ENCODE measurements at regions not wholly inside any gene's neighbourhood (a gene's known extent, or its start where the extent isn't known, plus 50 kb on each side); places are given as distances from the start of the nearest gene placed in this dataset.
"Not testable (repeated sequence)": the region's sequence is repeated elsewhere in the genome, so short reads cannot be mapped to it uniquely, and the experiment has no call there.

- peaks cover 0 to 7% (median 5%) of the 10 kb centered on the region in 3 donors for H3K27me3 Mint-ChIP-seq
- no peak overlapping the region for H3K27ac Mint-ChIP-seq
- H3K36me3 Mint-ChIP-seq, result no peaks in the 10 kb centered on the region
- peak overlapping the region in 1 of 8 donors; percentile 36 for H3K4me3 Mint-ChIP-seq
- ATAC-seq (ENCODE audit: low read depth in 2 of 2) (no peak), DNase-seq (no peak)
- peaks cover 0 to 5% (median 0%) of the 10 kb centered on the region in 3 donors for H3K4me1 Mint-ChIP-seq
- H3K9me3 Mint-ChIP-seq, result peaks cover 1 to 11% (median 2%) of the 10 kb centered on the region in 7 donors
These were observed 419.2 kb downstream of the BUD13 start for GRCh38 chr11:116353589-116353988.

- ATAC-seq (ENCODE audit: low read depth in 2 of 2) (no peak), DNase-seq (no peak)
- Mint-ChIP-seq H3K27ac (no peak overlapping the region), H3K4me3 (no peak overlapping the region), H3K9me3 (peaks cover 3 to 17% (median 7%) of the 10 kb centered on the region in 7 donors), H3K27me3 (peaks cover 0 to 7% (median 5%) of the 10 kb centered on the region in 3 donors), H3K4me1 (peaks cover 0 to 11% (median 0%) of the 10 kb centered on the region in 3 donors), H3K36me3 (no peaks in the 10 kb centered on the region)
These were observed 419.9 kb downstream of the BUD13 start for GRCh38 chr11:116352881-116353280.

- Mint-ChIP-seq H3K27me3 (no peaks in the 10 kb centered on the region), H3K9me3 (peaks cover 5 to 22% (median 13%) of the 10 kb centered on the region in 7 donors), H3K4me3 (no peak overlapping the region), H3K36me3 (no peaks in the 10 kb centered on the region), H3K27ac (peak overlapping the region in 2 of 6 donors; percentile 47 to 83), H3K4me1 (peaks cover 0 to 9% (median 0%) of the 10 kb centered on the region in 3 donors)
- DNase-seq, result no peak
- ATAC-seq (ENCODE audit: low read depth in 2 of 2), result peak in 1 of 2 donors; percentile 72
These were observed 424.6 kb downstream of the BUD13 start for GRCh38 chr11:116348226-116348625.

DNA sequence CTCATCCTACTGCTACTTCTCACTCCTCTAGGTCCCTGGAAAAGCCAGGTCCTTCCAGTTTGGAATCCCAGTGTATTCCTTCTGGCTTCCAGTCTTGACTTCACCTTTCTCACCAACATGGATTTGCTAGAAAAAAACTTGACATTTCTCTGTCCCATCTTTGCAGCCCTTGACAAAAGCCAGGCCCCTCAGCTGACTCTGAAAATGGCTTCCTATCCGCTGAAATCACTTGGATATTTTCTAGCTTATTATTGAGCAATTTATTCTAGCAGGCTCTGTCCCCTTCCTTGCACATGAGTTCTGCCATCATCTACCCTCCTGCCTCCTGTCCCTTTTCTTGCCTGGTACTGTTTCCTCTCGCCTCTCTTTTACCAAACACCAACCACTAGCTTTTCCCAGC is 427.2 kb downstream of the BUD13 start:
- Mint-ChIP-seq H3K4me1 (peaks cover 0 to 12% (median 0%) of the 10 kb centered on the region in 3 donors), H3K36me3 (no peaks in the 10 kb centered on the region), H3K4me3 (no peak overlapping the region), H3K9me3 (peaks cover 4 to 30% (median 12%) of the 10 kb centered on the region in 7 donors), H3K27me3 (peaks cover 0 to 4% (median 0%) of the 10 kb centered on the region in 3 donors), H3K27ac (no peak overlapping the region)
- ATAC-seq (ENCODE audit: low read depth in 2 of 2), result no peak
- no peak for DNase-seq

GRCh38 chr11:116344601-116345000 is 428.2 kb downstream of the BUD13 start:
- Mint-ChIP-seq H3K36me3 (no peaks in the 10 kb centered on the region), H3K9me3 (peaks cover 5 to 34% (median 12%) of the 10 kb centered on the region in 7 donors), H3K27ac (no peak overlapping the region), H3K27me3 (peaks cover 0 to 4% (median 0%) of the 10 kb centered on the region in 3 donors), H3K4me1 (peaks cover 0 to 12% (median 0%) of the 10 kb centered on the region in 3 donors), H3K4me3 (peak overlapping the region in 1 of 8 donors; percentile 55)
- ATAC-seq (ENCODE audit: low read depth in 2 of 2), result no peak
- no peak for DNase-seq

GRCh38 chr11:116343270-116343669 is 429.5 kb downstream of the BUD13 start:
- Mint-ChIP-seq H3K9me3 (peaks cover under 1 to 26% (median 8%) of the 10 kb centered on the region in 7 donors), H3K27ac (peak overlapping the region in 3 of 6 donors; percentile 37 to 92 (median 71)), H3K27me3 (peaks cover 0 to 4% (median 0%) of the 10 kb centered on the region in 3 donors), H3K4me3 (no peak overlapping the region), H3K36me3 (no peaks in the 10 kb centered on the region), H3K4me1 (peaks cover 0 to 8% (median 0%) of the 10 kb centered on the region in 3 donors)
- DNase-seq (no peak), ATAC-seq (ENCODE audit: low read depth in 2 of 2) (peak in 1 of 2 donors; percentile 70)

GRCh38 chr11:116342148-116342547 is 430.6 kb downstream of the BUD13 start:
- DNase-seq (no peak), ATAC-seq (ENCODE audit: low read depth in 2 of 2) (no peak)
- H3K4me3 Mint-ChIP-seq, result no peak overlapping the region
- H3K36me3 Mint-ChIP-seq, result no peaks in the 10 kb centered on the region
- H3K27me3 Mint-ChIP-seq, result peaks cover 0 to 4% (median under 1%) of the 10 kb centered on the region in 3 donors
- H3K9me3 Mint-ChIP-seq, result peaks cover 0 to 24% (median 13%) of the 10 kb centered on the region in 7 donors
- peaks cover 0 to 4% (median 0%) of the 10 kb centered on the region in 3 donors for H3K4me1 Mint-ChIP-seq
- H3K27ac Mint-ChIP-seq, result no peak overlapping the region

DNA sequence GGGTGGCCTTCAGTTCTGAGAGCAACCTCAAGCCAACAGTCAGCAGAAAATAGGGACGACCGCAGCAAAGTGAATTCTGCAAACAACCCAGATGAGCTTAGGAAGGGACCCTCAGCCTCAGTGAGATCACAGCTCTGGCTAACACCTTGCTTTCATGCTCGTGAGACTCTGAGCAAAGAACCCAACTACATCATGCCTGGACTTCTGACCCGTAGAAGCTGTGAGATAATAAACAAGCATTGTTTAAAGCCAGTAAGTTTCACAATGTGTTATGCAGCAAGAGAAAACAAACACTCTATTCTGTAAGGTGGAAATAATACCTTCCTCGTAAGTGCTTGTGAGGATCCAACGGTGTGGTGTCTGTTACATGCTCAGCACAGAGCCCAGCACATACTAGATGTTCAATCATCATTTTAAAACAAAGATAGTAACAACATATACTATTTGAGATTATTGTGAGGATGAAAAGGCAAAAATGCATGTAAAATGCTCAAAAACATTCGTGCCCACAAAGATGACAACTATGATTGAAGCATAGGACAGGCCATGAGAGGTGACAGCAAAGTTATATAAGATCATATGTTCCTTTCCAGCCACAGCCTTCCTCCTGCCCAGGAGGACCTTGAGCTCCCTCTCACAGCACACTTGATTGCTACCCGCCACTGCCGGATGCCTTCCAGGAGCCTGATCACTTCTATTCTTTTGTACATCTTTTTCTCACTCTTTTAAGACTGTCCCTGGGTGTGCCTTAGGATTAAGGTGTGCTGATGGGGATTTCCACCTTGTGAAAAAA is 433.3 kb downstream of the BUD13 start:
- Mint-ChIP-seq H3K4me1 (peaks cover 0 to 4% (median 0%) of the 10 kb centered on the region in 3 donors), H3K36me3 (peaks cover 0 to 7% of the 10 kb centered on the region in 2 donors), H3K4me3 (no peak overlapping the region), H3K27me3 (peaks cover 0 to 7% (median 5%) of the 10 kb centered on the region in 3 donors), H3K27ac (peak overlapping the region in 1 of 6 donors; percentile 55), H3K9me3 (peaks cover 0 to 24% (median 12%) of the 10 kb centered on the region in 7 donors)
- DNase-seq, result no peak
- ATAC-seq (ENCODE audit: low read depth in 2 of 2), result no peak

- not testable (repeated sequence) for ATAC-seq (ENCODE audit: low read depth in 2 of 2); H3K27ac Mint-ChIP-seq; H3K36me3 Mint-ChIP-seq; H3K27me3 Mint-ChIP-seq; H3K4me1 Mint-ChIP-seq; H3K4me3 Mint-ChIP-seq; DNase-seq
- H3K9me3 Mint-ChIP-seq, result peaks cover 0 to 21% (median 8%) of the 10 kb centered on the region in 7 donors
These were observed 434.3 kb downstream of the BUD13 start for GRCh38 chr11:116338500-116338899.

DNA sequence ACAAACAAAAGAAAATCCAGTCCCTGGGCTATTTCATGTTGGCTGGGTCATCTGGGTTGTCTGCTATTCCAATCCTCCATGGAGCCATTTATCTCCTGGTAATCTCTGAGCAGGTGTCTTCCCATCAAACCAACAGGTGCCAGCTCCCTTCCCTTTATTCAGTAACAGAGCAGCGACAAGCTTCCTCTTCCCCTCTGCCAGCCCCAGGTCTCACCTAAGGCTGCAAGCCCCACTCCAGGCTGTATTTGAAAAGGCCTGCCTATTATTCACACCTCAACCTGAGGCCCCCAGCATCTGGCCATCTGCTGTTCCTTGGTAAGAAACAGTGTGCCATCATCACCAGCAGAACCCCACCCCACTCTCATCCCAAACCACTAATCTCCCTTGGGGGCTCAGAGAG is 436.2 kb downstream of the BUD13 start:
- ATAC-seq (ENCODE audit: low read depth in 2 of 2) (no peak), DNase-seq (no peak)
- no peak overlapping the region for H3K27ac Mint-ChIP-seq
- H3K9me3 Mint-ChIP-seq, result peaks cover 0 to 18% (median 9%) of the 10 kb centered on the region in 7 donors
- H3K36me3 Mint-ChIP-seq, result peaks cover 0 to 7% of the 10 kb centered on the region in 2 donors
- H3K4me3 Mint-ChIP-seq, result no peak overlapping the region
- peaks cover 0 to 7% (median 6%) of the 10 kb centered on the region in 3 donors for H3K27me3 Mint-ChIP-seq
- no peaks in the 10 kb centered on the region for H3K4me1 Mint-ChIP-seq

- Mint-ChIP-seq H3K9me3 (peaks cover 0 to 18% (median 9%) of the 10 kb centered on the region in 7 donors), H3K27me3 (peaks cover 0 to 7% (median 6%) of the 10 kb centered on the region in 3 donors), H3K27ac (no peak overlapping the region), H3K4me1 (no peaks in the 10 kb centered on the region), H3K4me3 (no peak overlapping the region), H3K36me3 (peaks cover 0 to 7% of the 10 kb centered on the region in 2 donors)
- DNase-seq, result no peak
- no peak for ATAC-seq (ENCODE audit: low read depth in 2 of 2)
These were observed 436.9 kb downstream of the BUD13 start for GRCh38 chr11:116335891-116336290.

GRCh38 chr11:116335078-116335477 is 437.7 kb downstream of the BUD13 start:
- no peaks in the 10 kb centered on the region for H3K4me1 Mint-ChIP-seq
- H3K36me3 Mint-ChIP-seq, result peaks cover 0 to 7% of the 10 kb centered on the region in 2 donors
- no peak overlapping the region for H3K27ac Mint-ChIP-seq
- H3K4me3 Mint-ChIP-seq, result no peak overlapping the region
- peaks cover 0 to 18% (median 5%) of the 10 kb centered on the region in 7 donors for H3K9me3 Mint-ChIP-seq
- ATAC-seq (ENCODE audit: low read depth in 2 of 2) (no peak), DNase-seq (no peak)
- peaks cover 0 to 7% (median 6%) of the 10 kb centered on the region in 3 donors for H3K27me3 Mint-ChIP-seq

GRCh38 chr11:116334596-116334995 is 438.2 kb downstream of the BUD13 start:
- H3K27me3 Mint-ChIP-seq, result peaks cover 0 to 10% (median 7%) of the 10 kb centered on the region in 3 donors
- DNase-seq (no peak), ATAC-seq (ENCODE audit: low read depth in 2 of 2) (no peak)
- no peak overlapping the region for H3K27ac Mint-ChIP-seq
- H3K4me3 Mint-ChIP-seq, result no peak overlapping the region
- peaks cover 0 to 7% of the 10 kb centered on the region in 2 donors for H3K36me3 Mint-ChIP-seq
- H3K9me3 Mint-ChIP-seq, result peaks cover 0 to 18% (median 5%) of the 10 kb centered on the region in 7 donors
- H3K4me1 Mint-ChIP-seq, result no peaks in the 10 kb centered on the region
